Progenitor cell of endocrine pancreas (in vitro differentiated cells): ENCODE measurements at regions not wholly inside any gene's neighbourhood (a gene's known extent, or its start where the extent isn't known, plus 50 kb on each side); places are given as distances from the start of the nearest gene placed in this dataset.
"Not testable (repeated sequence)": the region's sequence is repeated elsewhere in the genome, so short reads cannot be mapped to it uniquely, and the experiment has no call there.

Experiments used
- DNase-seq: peaks from one replicate; pipeline ENCODE4 v3.0.0; 2021; ENCODE audit warnings: low spot score; ENCODE audit not compliant: unreplicated experiment
- H3K27ac Mint-ChIP-seq: 2 replicates; pipeline ENCODE4 v1.8.0; 2021; ENCODE audit warnings: mild to moderate bottlenecking, moderate library complexity, mixed read lengths
- H3K27me3 Mint-ChIP-seq: 2 replicates; pipeline ENCODE4 v1.8.0; 2021; ENCODE audit warnings: mixed read lengths
- H3K36me3 Mint-ChIP-seq: 2 replicates; pipeline ENCODE4 v1.8.0; 2022; ENCODE audit warnings: mixed read lengths; ENCODE audit not compliant: insufficient read depth
- H3K4me1 Mint-ChIP-seq: 2 replicates; pipeline ENCODE4 v1.8.0; 2021; ENCODE audit warnings: low read depth, mixed read lengths
- H3K4me3 Mint-ChIP-seq: 2 replicates; pipeline ENCODE4 v1.8.0; 2021; ENCODE audit warnings: low read depth, mild to moderate bottlenecking, moderate library complexity, mixed read lengths
- H3K9me3 Mint-ChIP-seq: 2 replicates; pipeline ENCODE4 v1.8.0; 2021; ENCODE audit warnings: low read depth, mixed read lengths
- CTCF ChIP-seq: fragments of 200-600 bp; sonication (generic); IDR thresholded peaks from one replicate; pipeline ENCODE4 v1.5.0; 2021; ENCODE audit warnings: antibody characterized with exemption, mild to moderate bottlenecking; ENCODE audit not compliant: unreplicated experiment

GRCh38 chr12:59344224-59344623, 251.6 kb upstream of the SLC16A7 start:
- Mint-ChIP-seq H3K4me1 (no peaks in the 10 kb centered on the region), H3K9me3 (peaks cover 23% of the 10 kb centered on the region), H3K27me3 (no peaks in the 10 kb centered on the region), H3K36me3 (peaks cover 2% of the 10 kb centered on the region), H3K4me3 (no peak overlapping the region), H3K27ac (no peak overlapping the region)
- TF ChIP-seq CTCF = no peak
- DNase-seq = no peak

DNA sequence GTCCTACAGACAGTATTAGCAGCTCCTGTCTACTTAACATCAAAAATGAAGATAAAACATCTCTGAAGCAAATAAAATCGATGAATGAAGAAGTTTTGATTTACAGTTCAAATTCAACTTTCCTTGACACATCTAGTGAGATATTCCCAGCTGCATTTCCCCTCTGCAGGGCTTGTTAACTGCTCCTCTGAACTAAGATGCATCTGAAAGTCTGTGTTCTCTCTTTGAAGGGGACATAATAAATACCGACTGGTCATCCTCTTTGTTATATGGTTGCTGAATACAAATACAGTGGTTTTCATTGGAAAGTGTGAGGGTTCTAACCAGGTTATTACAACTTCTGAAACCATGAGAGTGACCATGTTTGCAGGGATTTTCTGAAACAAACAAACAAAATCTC, 266.4 kb upstream of the SLC16A7 start:
- peaks cover 9% of the 10 kb centered on the region for H3K4me1 Mint-ChIP-seq
- peaks cover 48% of the 10 kb centered on the region for H3K27me3 Mint-ChIP-seq
- no peaks in the 10 kb centered on the region for H3K36me3 Mint-ChIP-seq
- no peak overlapping the region for H3K4me3 Mint-ChIP-seq
- H3K27ac Mint-ChIP-seq = no peak overlapping the region
- TF ChIP-seq CTCF = no peak
- DNase-seq = no peak
- H3K9me3 Mint-ChIP-seq = peaks cover 2% of the 10 kb centered on the region

DNA sequence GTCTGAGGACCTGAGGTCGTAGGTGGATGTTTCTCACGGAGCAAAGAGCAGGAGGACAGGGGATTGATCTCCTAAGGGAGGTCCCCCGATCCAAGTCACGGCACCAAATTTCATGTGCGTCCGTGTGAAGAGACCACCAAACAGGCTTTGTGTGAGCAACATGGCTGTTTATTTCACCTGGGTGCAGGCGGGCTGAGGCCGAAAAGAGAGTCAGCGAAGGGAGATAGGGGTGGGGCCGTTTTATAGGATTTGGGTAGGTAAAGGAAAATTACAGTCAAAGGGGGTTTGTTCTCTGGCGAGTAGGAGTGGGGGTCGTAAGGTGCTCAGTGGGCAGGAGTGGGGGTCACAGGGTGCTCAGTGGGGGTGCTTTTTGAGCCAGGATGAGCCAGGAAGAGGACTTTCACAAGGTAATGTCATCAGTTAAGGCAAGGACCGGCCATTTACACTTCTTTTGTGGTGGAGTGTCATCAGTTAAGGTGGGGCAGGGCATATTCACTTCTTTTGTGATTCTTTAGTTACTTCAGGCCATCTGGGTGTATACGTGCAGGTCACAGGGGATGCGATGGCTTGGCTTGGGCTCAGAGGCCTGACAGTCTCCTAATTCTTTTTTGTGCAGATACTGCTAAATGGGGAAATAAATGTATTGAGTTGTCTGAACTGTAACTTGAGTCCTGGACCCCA, 267.3 kb upstream of the SLC16A7 start:
- H3K9me3 Mint-ChIP-seq, H3K27ac Mint-ChIP-seq, H3K4me1 Mint-ChIP-seq, H3K36me3 Mint-ChIP-seq, DNase-seq: not testable (repeated sequence)
- peak overlapping the region; percentile 29 for H3K4me3 Mint-ChIP-seq
- H3K27me3 Mint-ChIP-seq = peaks cover 48% of the 10 kb centered on the region

- not testable (repeated sequence) for H3K36me3 Mint-ChIP-seq, DNase-seq, H3K4me3 Mint-ChIP-seq, H3K9me3 Mint-ChIP-seq, H3K27ac Mint-ChIP-seq
- H3K4me1 Mint-ChIP-seq = peaks cover 10% of the 10 kb centered on the region
- peaks cover 48% of the 10 kb centered on the region for H3K27me3 Mint-ChIP-seq
Observed at GRCh38 chr12:59326457-59326856, 269.4 kb upstream of the SLC16A7 start.

DNA sequence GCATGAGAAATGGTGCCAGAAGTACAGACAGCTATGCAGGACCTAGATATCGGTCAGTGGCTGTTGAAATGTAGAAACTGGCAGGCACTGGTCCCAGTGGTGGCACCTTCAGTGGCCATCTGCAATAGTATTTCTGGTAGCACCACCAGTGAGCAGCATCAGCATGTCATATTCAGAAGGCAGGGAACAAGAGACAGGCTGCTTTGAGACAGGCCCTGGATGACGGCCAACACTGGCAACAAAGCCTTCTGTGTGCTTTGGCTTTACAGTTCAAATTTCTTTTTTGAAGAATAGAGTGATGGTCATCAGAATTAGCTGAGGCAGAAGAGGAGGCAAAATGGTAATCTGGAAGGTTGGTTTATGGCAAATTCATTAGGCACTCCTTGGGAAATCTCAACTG, 273.4 kb upstream of the SLC16A7 start:
- Mint-ChIP-seq H3K27me3 (peaks cover 18% of the 10 kb centered on the region), H3K36me3 (no peaks in the 10 kb centered on the region), H3K4me1 (peaks cover 8% of the 10 kb centered on the region), H3K4me3 (no peak overlapping the region), H3K9me3 (peaks cover 2% of the 10 kb centered on the region), H3K27ac (no peak overlapping the region)
- TF ChIP-seq CTCF = no peak
- no peak for DNase-seq

- DNase-seq = no peak
- H3K36me3 Mint-ChIP-seq = no peaks in the 10 kb centered on the region
- H3K27ac Mint-ChIP-seq = no peak overlapping the region
- no peak overlapping the region for H3K4me3 Mint-ChIP-seq
- peaks cover 6% of the 10 kb centered on the region for H3K27me3 Mint-ChIP-seq
- TF ChIP-seq CTCF = no peak
- H3K9me3 Mint-ChIP-seq = peaks cover 4% of the 10 kb centered on the region
- H3K4me1 Mint-ChIP-seq = peaks cover 7% of the 10 kb centered on the region
Observed at GRCh38 chr12:59321278-59321677, 274.6 kb upstream of the SLC16A7 start.
